Adrenal gland (tissue), 5 donors: ENCODE measurements at regions not wholly inside any gene's neighbourhood (a gene's known extent, or its start where the extent isn't known, plus 50 kb on each side); places are given as distances from the start of the nearest gene placed in this dataset.

Experiments
- CTCF ChIP-seq, 6 experiments: fragments of 450-650 bp in 4 of 6; fragments of 200-600 bp in 2 of 6; sonication (generic) in 1 of 6; IDR thresholded peaks; 1 replicate in 5 of 6; 2 replicates in 1 of 6; pipeline versions ENCODE4 v1.5.1 to v1.8.0; 2016 to 2021; ENCODE audit warnings: antibody characterized with exemption in 6 of 6, mild to moderate bottlenecking in 2 of 6, moderate library complexity in 1 of 6
- POLR2A ChIP-seq, 2 donors: fragments of 450-650 bp; IDR thresholded peaks; one replicate each; pipeline ENCODE4 v1.6.1; 2017; ENCODE audit warnings: antibody characterized with exemption in 2 of 2, mild to moderate bottlenecking in 2 of 2, moderate library complexity in 1 of 2
- donor health status: DM: no; HTN: no; CAD: no.

GRCh38 chr1:219773110-219773509 is 155.2 kb downstream of the SLC30A10 start:
- TF ChIP-seq CTCF (IDR thresholded peaks at IDR 0.05): no peak
- TF ChIP-seq POLR2A (IDR thresholded peaks at IDR 0.05): no peak
